Putamen (tissue), 1 donor: ENCODE measurements at regions not wholly inside any gene's neighbourhood (a gene's known extent, or its start where the extent isn't known, plus 50 kb on each side); places are given as distances from the start of the nearest gene placed in this dataset.
A peak's percentile ranks its signal among the peaks of the same experiment; 100 is the strongest.

Source experiments
- DNase-seq: peaks from one replicate; pipeline ENCODE4 v3.0.0-alpha.2; 2016; ENCODE audit warnings: low spot score

GRCh38 chr17:5820721-5821456 lies 236.6 kb upstream of the NLRP1 start:
- DNase-seq = no peak

- no peak for DNase-seq
These were observed 237.5 kb upstream of the NLRP1 start for GRCh38 chr17:5821803-5822202.

- no peak for DNase-seq
These were observed 238.2 kb upstream of the NLRP1 start for GRCh38 chr17:5822281-5823060.

- DNase-seq = no peak
These were observed 238.9 kb upstream of the NLRP1 start for GRCh38 chr17:5823219-5823618.

- no peak for DNase-seq
These were observed 241.5 kb upstream of the NLRP1 start for GRCh38 chr17:5825717-5826330.

- no peak for DNase-seq
These were observed 242.1 kb upstream of the NLRP1 start for GRCh38 chr17:5826384-5826783.

- no peak for DNase-seq
These were observed 239.3 kb upstream of the WSCD1 start for GRCh38 chr17:5830921-5831320.

GRCh38 chr17:5832886-5833285 lies 237.3 kb upstream of the WSCD1 start:
- no peak for DNase-seq

GRCh38 chr17:5837055-5837491 lies 233.1 kb upstream of the WSCD1 start:
- no peak for DNase-seq

- peak; percentile 12 for DNase-seq
These were observed 231.4 kb upstream of the WSCD1 start for GRCh38 chr17:5838661-5839300.

- no peak for DNase-seq
These were observed 229.2 kb upstream of the WSCD1 start for GRCh38 chr17:5840811-5841446.

GRCh38 chr17:5841862-5842261 lies 228.3 kb upstream of the WSCD1 start:
- no peak for DNase-seq

GRCh38 chr17:5843366-5844026 lies 226.7 kb upstream of the WSCD1 start:
- no peak for DNase-seq

GRCh38 chr17:5846001-5846400 lies 224.2 kb upstream of the WSCD1 start:
- no peak for DNase-seq

- DNase-seq = no peak
These were observed 215.2 kb upstream of the WSCD1 start for GRCh38 chr17:5854871-5855554.

- no peak for DNase-seq
These were observed 208.9 kb upstream of the WSCD1 start for GRCh38 chr17:5861246-5861645.

GRCh38 chr17:5861854-5862253 lies 208.3 kb upstream of the WSCD1 start:
- DNase-seq = no peak

GRCh38 chr17:5862395-5862794 lies 207.8 kb upstream of the WSCD1 start:
- no peak for DNase-seq

- no peak for DNase-seq
These were observed 205.2 kb upstream of the WSCD1 start for GRCh38 chr17:5864741-5865657.

GRCh38 chr17:5866978-5867377 lies 203.2 kb upstream of the WSCD1 start:
- no peak for DNase-seq
